A549 (cell line): ENCODE measurements at regions not wholly inside any gene's neighbourhood (a gene's known extent, or its start where the extent isn't known, plus 50 kb on each side); places are given as distances from the start of the nearest gene placed in this dataset.

ENCODE experiments used
- POLR2A ChIP-seq: IDR thresholded peaks from 2 replicates; pipeline ENCODE4 v1.6.1; 2012; ENCODE audit warnings: mild to moderate bottlenecking, low read length
- TF ChIP-seq, protein P1 (sequence below): fragments of >200 bp; sonication (Bioruptor Twin); formaldehyde crosslinking; IDR thresholded peaks from 3 replicates; pipeline ENCODE4 v1.5.1; 2016

GRCh38 chr13:51020600-51020999 is 90.5 kb downstream of the C13orf42 start:
- TF ChIP-seq, protein P1, sequence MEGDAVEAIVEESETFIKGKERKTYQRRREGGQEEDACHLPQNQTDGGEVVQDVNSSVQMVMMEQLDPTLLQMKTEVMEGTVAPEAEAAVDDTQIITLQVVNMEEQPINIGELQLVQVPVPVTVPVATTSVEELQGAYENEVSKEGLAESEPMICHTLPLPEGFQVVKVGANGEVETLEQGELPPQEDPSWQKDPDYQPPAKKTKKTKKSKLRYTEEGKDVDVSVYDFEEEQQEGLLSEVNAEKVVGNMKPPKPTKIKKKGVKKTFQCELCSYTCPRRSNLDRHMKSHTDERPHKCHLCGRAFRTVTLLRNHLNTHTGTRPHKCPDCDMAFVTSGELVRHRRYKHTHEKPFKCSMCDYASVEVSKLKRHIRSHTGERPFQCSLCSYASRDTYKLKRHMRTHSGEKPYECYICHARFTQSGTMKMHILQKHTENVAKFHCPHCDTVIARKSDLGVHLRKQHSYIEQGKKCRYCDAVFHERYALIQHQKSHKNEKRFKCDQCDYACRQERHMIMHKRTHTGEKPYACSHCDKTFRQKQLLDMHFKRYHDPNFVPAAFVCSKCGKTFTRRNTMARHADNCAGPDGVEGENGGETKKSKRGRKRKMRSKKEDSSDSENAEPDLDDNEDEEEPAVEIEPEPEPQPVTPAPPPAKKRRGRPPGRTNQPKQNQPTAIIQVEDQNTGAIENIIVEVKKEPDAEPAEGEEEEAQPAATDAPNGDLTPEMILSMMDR, result no peak
- TF ChIP-seq POLR2A, result no peak
